GM12891 (cell line): ENCODE measurements at regions not wholly inside any gene's neighbourhood (a gene's known extent, or its start where the extent isn't known, plus 50 kb on each side); places are given as distances from the start of the nearest gene placed in this dataset.

Experiments used
- DNase-seq: peaks from one replicate; pipeline ENCODE4 v3.0.0; 2011; ENCODE audit warnings: low spot score; ENCODE audit not compliant: insufficient read length
- FAIRE-seq: peaks from 2 replicates; lab custom pipeline; 2011; peaks lifted over from hg19 to GRCh38; lab: Jason Lieb, UNC
- PAX5 ChIP-seq: IDR thresholded peaks from 2 replicates; pipeline ENCODE4 v1.6.1; 2011; ENCODE audit warnings: low read length, moderate library complexity, mild to moderate bottlenecking; ENCODE audit not compliant: insufficient read depth, severe bottlenecking
- POLR2A ChIP-seq: IDR thresholded peaks from 2 replicates; pipeline ENCODE4 v1.6.1; 2011; ENCODE audit warnings: low read depth, low read length, control low read depth
- POLR2AphosphoS5 ChIP-seq: IDR thresholded peaks from 2 replicates; pipeline ENCODE4 v1.6.1; 2011; ENCODE audit warnings: low read depth, low read length, control low read depth
- POU2F2 ChIP-seq: IDR thresholded peaks from 2 replicates; pipeline ENCODE4 v1.6.1; 2011; ENCODE audit warnings: low read depth, mild to moderate bottlenecking, control low read depth, low read length, moderate library complexity
- SPI1 ChIP-seq: IDR thresholded peaks from 2 replicates; pipeline ENCODE4 v1.6.1; 2011; ENCODE audit warnings: low read depth, low read length, control low read depth
- TAF1 ChIP-seq: IDR thresholded peaks from 2 replicates; pipeline ENCODE4 v1.6.1; 2011; ENCODE audit warnings: low read depth, low read length, control low read depth

DNA sequence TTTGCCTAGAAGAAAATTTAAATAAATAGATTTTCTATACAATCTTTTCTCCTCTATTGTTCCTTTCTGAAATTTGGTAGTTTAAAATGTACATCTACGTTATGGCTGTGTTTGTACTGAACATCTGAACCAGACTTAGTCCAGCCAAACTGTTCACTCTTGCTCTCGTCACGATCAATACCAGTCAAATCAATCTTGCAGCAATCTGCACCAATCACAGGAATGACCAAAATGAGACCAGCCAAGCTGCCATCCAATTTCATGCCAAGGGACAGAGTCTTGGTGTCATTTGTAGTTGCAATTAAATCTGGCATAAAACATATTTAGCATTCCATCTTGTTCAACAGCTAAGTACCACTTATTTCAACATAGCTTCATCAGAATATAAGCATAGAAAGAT, 156.6 kb downstream of the IRS2 start:
- FAIRE-seq (no peak), DNase-seq (no peak)
- TF ChIP-seq POU2F2 (no peak), TAF1 (no peak), POLR2A (no peak), PAX5 (no peak), SPI1 (no peak), POLR2AphosphoS5 (no peak)

- FAIRE-seq = no peak
Measured at GRCh38 chr13:109628251-109628699, 158.1 kb downstream of the IRS2 start.

GRCh38 chr13:109627649-109628048, 158.7 kb downstream of the IRS2 start:
- TF ChIP-seq SPI1 = no peak
- no peak for TF ChIP-seq PAX5
- no peak for TF ChIP-seq POLR2AphosphoS5
- no peak for TF ChIP-seq POU2F2
- no peak for TF ChIP-seq POLR2A
- no peak for TF ChIP-seq TAF1
- no peak for FAIRE-seq
- DNase-seq = no peak

More at GRCh38 chr13:109628251-109628699, 158.1 kb downstream of the IRS2 start:
- TF ChIP-seq POLR2A (no peak), SPI1 (no peak), TAF1 (no peak), POLR2AphosphoS5 (no peak), POU2F2 (no peak), PAX5 (no peak)
- no peak for DNase-seq

DNA sequence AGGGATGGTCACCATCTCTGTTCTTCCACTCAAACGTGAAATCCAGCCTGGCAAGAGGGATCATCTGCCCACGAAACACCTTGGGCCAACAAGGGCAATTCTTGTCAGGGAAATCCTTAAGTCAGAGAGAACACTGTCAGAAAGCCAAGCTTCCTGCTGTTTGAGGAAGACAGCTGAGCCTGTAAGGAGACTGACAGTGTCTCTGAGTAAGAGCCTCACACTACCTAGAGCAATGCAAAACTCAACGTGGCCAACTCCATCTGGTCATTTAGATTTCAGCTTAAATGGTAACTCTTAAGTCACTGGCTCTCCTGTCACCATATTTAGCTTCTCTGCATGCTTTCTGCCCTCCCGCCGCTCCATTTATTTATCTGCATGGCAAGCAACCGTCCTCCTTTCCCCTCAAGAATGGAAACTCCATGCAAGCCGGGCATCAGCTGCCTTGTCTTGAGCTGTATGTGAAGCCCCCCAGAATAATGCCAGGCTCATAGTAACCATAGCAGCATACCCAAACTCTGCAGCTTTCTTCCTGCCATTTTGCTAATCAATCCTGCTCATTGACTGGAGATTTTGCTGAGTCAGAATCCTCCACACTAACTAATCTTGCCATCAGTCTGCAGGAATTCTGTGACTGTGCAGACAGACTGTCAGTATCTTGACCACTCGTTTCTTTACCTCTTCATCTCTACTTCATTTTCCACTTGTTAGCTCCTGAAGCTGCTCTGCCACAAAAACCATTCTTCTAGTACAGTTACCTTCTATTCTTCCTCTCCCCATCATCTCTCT, 159.8 kb downstream of the IRS2 start:
- FAIRE-seq = no peak
- TF ChIP-seq PAX5 (no peak), SPI1 (no peak), TAF1 (no peak), POLR2A (no peak), POLR2AphosphoS5 (no peak), POU2F2 (no peak)
- DNase-seq = no peak

GRCh38 chr13:109625156-109625555, 161.2 kb downstream of the IRS2 start:
- no peak for DNase-seq
- TF ChIP-seq POLR2A (no peak), TAF1 (no peak), SPI1 (no peak), POU2F2 (no peak), POLR2AphosphoS5 (no peak), PAX5 (no peak)

DNA sequence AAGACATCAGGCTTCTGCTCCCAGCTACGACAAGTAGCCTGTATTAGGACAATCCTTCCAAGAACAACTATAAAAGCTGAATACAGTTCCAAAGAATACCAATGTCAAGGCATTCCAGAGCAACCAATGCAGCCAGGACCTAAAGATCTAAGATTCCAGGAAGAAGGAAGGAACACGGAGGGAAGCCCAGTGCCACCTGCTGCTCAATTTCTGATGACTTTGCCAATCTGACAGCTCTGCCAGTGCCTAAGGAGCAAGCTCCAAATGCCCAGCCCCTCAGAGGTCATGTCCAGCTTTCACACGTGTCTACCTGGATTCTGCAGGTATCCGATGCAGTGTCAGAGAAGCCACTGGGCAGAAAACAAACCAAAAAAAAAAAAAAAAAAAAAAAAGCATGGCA, 164.4 kb downstream of the IRS2 start:
- DNase-seq = no peak
- FAIRE-seq = no peak
- TF ChIP-seq POU2F2 (no peak), PAX5 (no peak), TAF1 (no peak), SPI1 (no peak), POLR2A (no peak), POLR2AphosphoS5 (no peak)

More at GRCh38 chr13:109625156-109625555, 161.2 kb downstream of the IRS2 start:
- no peak for FAIRE-seq

DNA sequence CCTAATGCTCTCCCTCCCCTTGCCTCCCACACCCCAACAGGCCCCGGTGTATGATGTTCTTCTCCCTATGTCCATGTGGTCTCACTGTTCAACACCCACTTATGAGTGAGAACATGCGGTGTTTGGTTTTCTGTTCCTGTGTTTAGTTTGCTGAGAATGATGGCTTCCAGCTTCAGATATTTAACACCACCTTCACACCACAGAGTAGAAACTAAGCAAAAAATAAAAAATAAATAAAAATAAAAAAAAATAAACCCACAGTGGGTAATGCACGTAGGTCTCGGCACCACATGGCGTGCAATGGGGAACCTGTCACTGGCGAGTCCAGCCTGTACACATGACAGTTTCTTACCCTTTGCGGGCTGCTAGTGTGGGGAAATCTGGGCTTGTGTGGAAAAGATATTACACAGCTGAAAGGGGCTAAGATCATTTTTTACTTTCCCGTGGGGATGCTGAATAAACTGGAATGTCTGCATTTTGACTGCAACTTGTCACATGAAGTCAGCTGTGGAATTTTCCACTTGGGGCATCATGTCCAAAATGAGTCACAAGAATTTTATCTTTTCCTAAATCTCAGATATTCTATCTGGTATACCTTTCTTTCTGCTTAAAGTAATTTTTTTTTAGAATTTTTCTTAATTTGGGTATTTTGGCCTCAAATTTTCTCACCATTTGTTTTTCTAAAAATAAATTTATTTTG, 170.5 kb downstream of the IRS2 start:
- DNase-seq = no peak
- FAIRE-seq = no peak
- TF ChIP-seq POLR2AphosphoS5 (no peak), PAX5 (no peak), TAF1 (no peak), POU2F2 (no peak), POLR2A (no peak), SPI1 (no peak)

- TF ChIP-seq TAF1 (no peak), SPI1 (no peak), POU2F2 (no peak), PAX5 (no peak), POLR2AphosphoS5 (no peak), POLR2A (no peak)
- no peak for DNase-seq
- FAIRE-seq = no peak
Measured at GRCh38 chr13:109611912-109612691, 174.3 kb downstream of the IRS2 start.

GRCh38 chr13:109610517-109610916, 175.9 kb downstream of the IRS2 start:
- TF ChIP-seq SPI1 = no peak
- no peak for TF ChIP-seq POLR2A
- TF ChIP-seq PAX5 = no peak
- TF ChIP-seq POLR2AphosphoS5 = no peak
- no peak for TF ChIP-seq POU2F2
- TF ChIP-seq TAF1 = no peak
- DNase-seq = peak; percentile 2
- no peak for FAIRE-seq

DNA sequence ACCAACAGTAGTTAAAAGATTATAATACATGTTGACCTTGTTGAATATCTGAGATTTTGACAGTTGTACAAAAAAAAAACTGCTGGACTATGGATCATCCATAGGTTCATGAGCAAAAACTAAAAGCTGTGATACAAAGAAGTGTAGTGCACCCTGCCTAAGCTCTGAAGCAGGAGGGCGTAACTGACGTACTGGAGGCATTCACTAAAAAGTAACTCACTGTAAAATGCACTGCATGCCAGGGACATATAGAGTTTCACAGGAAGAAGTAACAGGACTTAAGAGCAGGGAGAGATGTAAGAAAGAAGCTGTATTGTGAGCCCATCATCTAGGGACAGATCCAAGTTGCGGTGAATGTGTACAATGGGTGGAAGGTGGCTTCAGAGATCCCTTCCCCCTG, 177.9 kb downstream of the IRS2 start:
- no peak for TF ChIP-seq POU2F2
- TF ChIP-seq TAF1 = no peak
- no peak for TF ChIP-seq SPI1
- TF ChIP-seq POLR2AphosphoS5 = no peak
- TF ChIP-seq PAX5 = no peak
- no peak for TF ChIP-seq POLR2A
- no peak for DNase-seq
- no peak for FAIRE-seq
